Activated CD4-positive, alpha-beta T cell treated with anti-CD3 and anti-CD28 coated beads, Interleukin-2, amount 10 ng/mL, durations not matched to agents 7 days and 5 days (primary cell): ENCODE measurements at regions not wholly inside any gene's neighbourhood (a gene's known extent, or its start where the extent isn't known, plus 50 kb on each side); places are given as distances from the start of the nearest gene placed in this dataset.

Experiments
- CTCF ChIA-PET: fragments of 350-600 bp; sonication (Branson Sonifier 250); formaldehyde crosslinking; loops from one replicate; lab custom pipeline; 2021; ENCODE audit warnings: antibody characterized with exemption; lab: Charles Lee
- POLR2A ChIA-PET: fragments of 350-600 bp; sonication (Branson Sonifier 250); formaldehyde crosslinking; loops from one replicate; lab custom pipeline; 2021; ENCODE audit warnings: antibody characterized with exemption; lab: Charles Lee
- DNase-seq: peaks from one replicate; pipeline ENCODE4 v3.0.0-alpha.2; 2020
- H3K27ac Mint-ChIP-seq: one replicate; pipeline ENCODE4 v1.8.0; 2021; ENCODE audit warnings: mild to moderate bottlenecking, moderate library complexity, mixed read lengths
- H3K27me3 Mint-ChIP-seq: one replicate; pipeline ENCODE4 v1.8.0; 2021; ENCODE audit warnings: mixed read lengths
- H3K36me3 Mint-ChIP-seq: one replicate; pipeline ENCODE4 v1.8.0; 2021; ENCODE audit warnings: low read depth, mixed read lengths
- H3K4me1 Mint-ChIP-seq: one replicate; pipeline ENCODE4 v1.8.0; 2021; ENCODE audit warnings: mixed read lengths
- H3K4me3 Mint-ChIP-seq: one replicate; pipeline ENCODE4 v1.8.0; 2021; ENCODE audit warnings: mild to moderate bottlenecking, moderate library complexity, mixed read lengths
- H3K9me3 Mint-ChIP-seq: one replicate; pipeline ENCODE4 v1.8.0; 2021; ENCODE audit warnings: mixed read lengths

- ChIA-PET POLR2A (no interaction called here), CTCF (no interaction called here)
- no peaks in the 10 kb centered on the region for H3K27me3 Mint-ChIP-seq
- H3K27ac Mint-ChIP-seq, result no peak overlapping the region
- DNase-seq, result no peak
- peaks cover 4% of the 10 kb centered on the region for H3K9me3 Mint-ChIP-seq
- no peak overlapping the region for H3K4me3 Mint-ChIP-seq
- H3K4me1 Mint-ChIP-seq, result no peaks in the 10 kb centered on the region
- no peaks in the 10 kb centered on the region for H3K36me3 Mint-ChIP-seq
Measured at GRCh38 chr13:103403814-103404213, 337.6 kb upstream of the SLC10A2 start.

- POLR2A ChIA-PET, result no interaction called here
- no peaks in the 10 kb centered on the region for H3K36me3 Mint-ChIP-seq
- H3K27me3 Mint-ChIP-seq, result no peaks in the 10 kb centered on the region
Measured at GRCh38 chr13:103403148-103403740, 337.0 kb upstream of the SLC10A2 start.

GRCh38 chr13:103395139-103395538 is 328.9 kb upstream of the SLC10A2 start:
- Mint-ChIP-seq H3K27me3 (no peaks in the 10 kb centered on the region), H3K27ac (no peak overlapping the region), H3K9me3 (peaks cover 6% of the 10 kb centered on the region), H3K4me1 (no peaks in the 10 kb centered on the region), H3K36me3 (no peaks in the 10 kb centered on the region), H3K4me3 (no peak overlapping the region)
- POLR2A ChIA-PET, result no interaction called here
- no peak for DNase-seq
- CTCF ChIA-PET, result no interaction called here

More at GRCh38 chr13:103403148-103403740, 337.0 kb upstream of the SLC10A2 start:
- Mint-ChIP-seq H3K4me1 (no peaks in the 10 kb centered on the region), H3K4me3 (no peak overlapping the region), H3K9me3 (peaks cover 4% of the 10 kb centered on the region), H3K27ac (no peak overlapping the region)
- CTCF ChIA-PET, result no interaction called here
- DNase-seq, result no peak

GRCh38 chr13:103394618-103395017 is 328.4 kb upstream of the SLC10A2 start:
- H3K27me3 Mint-ChIP-seq, result no peaks in the 10 kb centered on the region
- peaks cover 6% of the 10 kb centered on the region for H3K9me3 Mint-ChIP-seq
- CTCF ChIA-PET, result no interaction called here
- no peaks in the 10 kb centered on the region for H3K36me3 Mint-ChIP-seq
- H3K27ac Mint-ChIP-seq, result no peak overlapping the region
- POLR2A ChIA-PET, result no interaction called here
- DNase-seq, result no peak
- no peaks in the 10 kb centered on the region for H3K4me1 Mint-ChIP-seq
- H3K4me3 Mint-ChIP-seq, result no peak overlapping the region

GRCh38 chr13:103391936-103392335 is 325.7 kb upstream of the SLC10A2 start:
- POLR2A ChIA-PET, result no interaction called here
- Mint-ChIP-seq H3K27me3 (no peaks in the 10 kb centered on the region), H3K9me3 (no peaks in the 10 kb centered on the region), H3K27ac (no peak overlapping the region), H3K36me3 (no peaks in the 10 kb centered on the region), H3K4me1 (no peaks in the 10 kb centered on the region), H3K4me3 (no peak overlapping the region)
- DNase-seq, result no peak
- CTCF ChIA-PET, result no interaction called here

- H3K36me3 Mint-ChIP-seq, result no peaks in the 10 kb centered on the region
- ChIA-PET CTCF (no interaction called here), POLR2A (no interaction called here)
- no peaks in the 10 kb centered on the region for H3K4me1 Mint-ChIP-seq
- no peak overlapping the region for H3K27ac Mint-ChIP-seq
- H3K4me3 Mint-ChIP-seq, result no peak overlapping the region
- no peaks in the 10 kb centered on the region for H3K9me3 Mint-ChIP-seq
- H3K27me3 Mint-ChIP-seq, result no peaks in the 10 kb centered on the region
- DNase-seq, result no peak
Measured at GRCh38 chr13:103388839-103389238, 322.6 kb upstream of the SLC10A2 start.

- ChIA-PET CTCF (no interaction called here), POLR2A (no interaction called here)
- no peaks in the 10 kb centered on the region for H3K27me3 Mint-ChIP-seq
Measured at GRCh38 chr13:103386341-103386740, 320.1 kb upstream of the SLC10A2 start.

GRCh38 chr13:103373916-103374315 is 307.7 kb upstream of the SLC10A2 start:
- CTCF ChIA-PET, result no interaction called here
- Mint-ChIP-seq H3K36me3 (no peaks in the 10 kb centered on the region), H3K4me3 (no peak overlapping the region), H3K27ac (no peak overlapping the region), H3K9me3 (peaks cover 2% of the 10 kb centered on the region), H3K4me1 (no peaks in the 10 kb centered on the region), H3K27me3 (no peaks in the 10 kb centered on the region)
- DNase-seq, result no peak
- POLR2A ChIA-PET, result no interaction called here

More at GRCh38 chr13:103386341-103386740, 320.1 kb upstream of the SLC10A2 start:
- H3K4me3 Mint-ChIP-seq, result no peak overlapping the region
- H3K4me1 Mint-ChIP-seq, result no peaks in the 10 kb centered on the region
- H3K9me3 Mint-ChIP-seq, result no peaks in the 10 kb centered on the region
- DNase-seq, result no peak
- no peak overlapping the region for H3K27ac Mint-ChIP-seq
- H3K36me3 Mint-ChIP-seq, result no peaks in the 10 kb centered on the region

- Mint-ChIP-seq H3K4me3 (no peak overlapping the region), H3K27ac (no peak overlapping the region), H3K36me3 (no peaks in the 10 kb centered on the region), H3K27me3 (no peaks in the 10 kb centered on the region), H3K9me3 (no peaks in the 10 kb centered on the region), H3K4me1 (no peaks in the 10 kb centered on the region)
- ChIA-PET CTCF (interaction anchor here (0.9 kb wide), 1 partner anchor 103 kb away, joined by 4 read pairs; no protein-coding TSS in a partner anchor), POLR2A (no interaction called here)
- DNase-seq, result no peak
Measured at GRCh38 chr13:103371271-103371670, 305.1 kb upstream of the SLC10A2 start.

GRCh38 chr13:103370790-103371189 is 304.6 kb upstream of the SLC10A2 start:
- ChIA-PET POLR2A (no interaction called here), CTCF (interaction anchor here (0.9 kb wide), 1 partner anchor 103 kb away, joined by 4 read pairs; no protein-coding TSS in a partner anchor)
- no peaks in the 10 kb centered on the region for H3K27me3 Mint-ChIP-seq
- H3K36me3 Mint-ChIP-seq, result no peaks in the 10 kb centered on the region
- no peak for DNase-seq
- no peaks in the 10 kb centered on the region for H3K9me3 Mint-ChIP-seq
- no peak overlapping the region for H3K27ac Mint-ChIP-seq
- H3K4me3 Mint-ChIP-seq, result no peak overlapping the region
- no peaks in the 10 kb centered on the region for H3K4me1 Mint-ChIP-seq

- Mint-ChIP-seq H3K9me3 (peaks cover 5% of the 10 kb centered on the region), H3K4me3 (no peak overlapping the region), H3K27me3 (no peaks in the 10 kb centered on the region), H3K27ac (no peak overlapping the region), H3K36me3 (no peaks in the 10 kb centered on the region), H3K4me1 (no peaks in the 10 kb centered on the region)
- no peak for DNase-seq
- CTCF ChIA-PET, result no interaction called here
- POLR2A ChIA-PET, result no interaction called here
Measured at GRCh38 chr13:103358255-103358932, 292.2 kb upstream of the SLC10A2 start.

GRCh38 chr13:103356226-103356864 is 290.1 kb upstream of the SLC10A2 start:
- Mint-ChIP-seq H3K4me1 (no peaks in the 10 kb centered on the region), H3K9me3 (peaks cover 5% of the 10 kb centered on the region), H3K27me3 (no peaks in the 10 kb centered on the region), H3K27ac (no peak overlapping the region), H3K36me3 (no peaks in the 10 kb centered on the region), H3K4me3 (no peak overlapping the region)
- ChIA-PET CTCF (no interaction called here), POLR2A (no interaction called here)
- no peak for DNase-seq

GRCh38 chr13:103354171-103354570 is 288.0 kb upstream of the SLC10A2 start:
- ChIA-PET CTCF (no interaction called here), POLR2A (no interaction called here)
- H3K9me3 Mint-ChIP-seq, result peaks cover 5% of the 10 kb centered on the region
- no peak overlapping the region for H3K27ac Mint-ChIP-seq
- H3K4me1 Mint-ChIP-seq, result no peaks in the 10 kb centered on the region
- H3K36me3 Mint-ChIP-seq, result no peaks in the 10 kb centered on the region
- DNase-seq, result no peak
- no peak overlapping the region for H3K4me3 Mint-ChIP-seq
- H3K27me3 Mint-ChIP-seq, result no peaks in the 10 kb centered on the region
